DOHH2 (cell line): ENCODE measurements at regions not wholly inside any gene's neighbourhood (a gene's known extent, or its start where the extent isn't known, plus 50 kb on each side); places are given as distances from the start of the nearest gene placed in this dataset.

Source experiments
- H3F3A ChIP-seq: fragments of 200-600 bp; sonication (generic), shearing (Covaris generic); 2 replicates; pipeline ENCODE4 v1.6.0; 2016; ENCODE audit warnings: antibody characterized with exemption, mild to moderate bottlenecking; ENCODE audit not compliant: control insufficient read depth, insufficient read depth
- H3K27ac ChIP-seq: fragments of 200-600 bp; sonication (generic); 2 replicates; pipeline ENCODE4 v1.5.1; 2014; ENCODE audit warnings: low read depth, mild to moderate bottlenecking, low read length, moderate library complexity
- H3K27me3 ChIP-seq: fragments of 200-600 bp; sonication (generic); 2 replicates; pipeline ENCODE4 v1.6.1; 2014; ENCODE audit warnings: mild to moderate bottlenecking, low read length, mixed read lengths; ENCODE audit not compliant: control insufficient read depth
- H3K36me3 ChIP-seq: fragments of 200-600 bp; sonication (generic); 2 replicates; pipeline ENCODE4 v1.6.1; 2014; ENCODE audit warnings: mild to moderate bottlenecking, low read length, moderate library complexity, mixed read lengths; ENCODE audit not compliant: control insufficient read depth
- H3K4me1 ChIP-seq: fragments of 200-600 bp; sonication (generic); 2 replicates; pipeline ENCODE4 v1.6.1; 2014; ENCODE audit warnings: mild to moderate bottlenecking, low read length, mixed read lengths; ENCODE audit not compliant: control insufficient read depth
- H3K4me2 ChIP-seq: fragments of 200-600 bp; sonication (generic); 2 replicates; pipeline ENCODE4 v1.6.0; 2014; ENCODE audit warnings: mild to moderate bottlenecking, low read length, moderate library complexity
- H3K4me3 ChIP-seq: fragments of 200-600 bp; sonication (generic); 2 replicates; pipeline ENCODE4 v1.5.1; 2014; ENCODE audit warnings: mild to moderate bottlenecking, low read length, mixed read lengths
- H3K79me2 ChIP-seq: fragments of 200-600 bp; sonication (generic); 2 replicates; pipeline ENCODE4 v1.6.1; 2014; ENCODE audit warnings: mild to moderate bottlenecking, low read length, mixed read lengths; ENCODE audit not compliant: control insufficient read depth
- H3K9me2 ChIP-seq: fragments of 200-600 bp; sonication (generic); replicated peaks from 2 replicates; pipeline ENCODE4 v1.6.1; 2014; ENCODE audit warnings: mild to moderate bottlenecking, low read length, mixed read lengths; ENCODE audit not compliant: control insufficient read depth
- H3K9me3 ChIP-seq: fragments of 200-600 bp; sonication (generic); 2 replicates; pipeline ENCODE4 v1.6.1; 2014; ENCODE audit warnings: antibody characterized with exemption, low read length, mixed read lengths; ENCODE audit not compliant: control insufficient read depth, insufficient read depth
- H4K20me1 ChIP-seq: fragments of 200-600 bp; sonication (generic); 2 replicates; pipeline ENCODE4 v1.6.0; 2014; ENCODE audit warnings: low read depth, mild to moderate bottlenecking, antibody characterized with exemption, low read length, moderate library complexity; ENCODE audit not compliant: control insufficient read depth, insufficient read depth
- CTCF ChIP-seq: fragments of 200-600 bp; sonication (generic); IDR thresholded peaks from one replicate; pipeline ENCODE4 v1.5.1; 2014; ENCODE audit warnings: antibody characterized with exemption, mild to moderate bottlenecking, low read depth, low read length; ENCODE audit not compliant: poor library complexity, severe bottlenecking
- EZH2phosphoT487 ChIP-seq: fragments of 200-600 bp; sonication (generic); IDR thresholded peaks from 2 replicates; pipeline ENCODE4 v1.6.1; 2017; ENCODE audit warnings: borderline replicate concordance, mild to moderate bottlenecking, antibody characterized with exemption, low read length, moderate library complexity, mixed read lengths

DNA sequence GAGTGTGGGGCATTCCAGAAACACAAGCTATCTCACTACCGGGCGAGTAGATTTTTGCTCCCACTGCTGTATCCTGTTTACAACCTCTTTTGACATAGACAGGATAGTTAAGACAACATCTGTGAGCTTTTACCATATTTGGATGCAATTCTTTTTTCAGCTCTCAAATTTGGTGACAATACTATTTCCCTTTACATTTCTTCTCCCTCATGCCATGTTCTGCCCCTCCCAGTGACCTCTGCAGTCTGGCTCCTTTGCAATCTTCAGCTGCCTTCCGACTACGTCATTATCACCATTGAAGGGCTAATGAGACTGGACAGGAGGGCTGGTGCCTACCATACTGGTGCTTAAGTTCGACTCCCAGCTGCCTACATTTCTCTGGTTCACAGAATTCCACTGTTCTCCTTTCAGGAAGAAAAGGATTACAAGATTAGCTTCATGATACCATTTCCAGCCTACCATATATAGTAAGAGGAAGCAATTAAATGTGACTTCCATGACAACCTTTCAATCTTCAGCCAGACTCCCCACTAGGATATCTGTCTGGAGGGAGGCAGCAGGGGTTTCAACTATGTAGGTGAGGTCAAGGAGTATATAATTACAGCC, 251.6 kb downstream of the PHLDA1 start:
- H3F3A ChIP-seq, result no peaks in the 10 kb centered on the region
- H4K20me1 ChIP-seq, result no peaks in the 10 kb centered on the region
- H3K9me3 ChIP-seq, result no peaks in the 10 kb centered on the region
- no peaks in the 10 kb centered on the region for H3K36me3 ChIP-seq
- H3K79me2 ChIP-seq, result no peaks in the 10 kb centered on the region
- TF ChIP-seq EZH2phosphoT487, result no peak
- TF ChIP-seq CTCF, result no peak
- no peak overlapping the region for H3K4me3 ChIP-seq
- no peaks in the 10 kb centered on the region for H3K9me2 ChIP-seq
- H3K4me2 ChIP-seq, result no peak overlapping the region
- no peaks in the 10 kb centered on the region for H3K4me1 ChIP-seq
- H3K27me3 ChIP-seq, result no peaks in the 10 kb centered on the region
- no peak overlapping the region for H3K27ac ChIP-seq

- Histone ChIP-seq H3F3A (no peaks in the 10 kb centered on the region), H4K20me1 (no peaks in the 10 kb centered on the region), H3K4me1 (peaks cover 12% of the 10 kb centered on the region), H3K27ac (no peak overlapping the region), H3K4me3 (no peak overlapping the region), H3K9me3 (no peaks in the 10 kb centered on the region), H3K27me3 (no peaks in the 10 kb centered on the region), H3K79me2 (no peaks in the 10 kb centered on the region), H3K36me3 (no peaks in the 10 kb centered on the region), H3K4me2 (peak overlapping the region; percentile 35), H3K9me2 (no peaks in the 10 kb centered on the region)
- no peak for TF ChIP-seq EZH2phosphoT487
- TF ChIP-seq CTCF, result no peak
Observed at GRCh38 chr12:75774261-75775052, 257.1 kb downstream of the PHLDA1 start.

DNA sequence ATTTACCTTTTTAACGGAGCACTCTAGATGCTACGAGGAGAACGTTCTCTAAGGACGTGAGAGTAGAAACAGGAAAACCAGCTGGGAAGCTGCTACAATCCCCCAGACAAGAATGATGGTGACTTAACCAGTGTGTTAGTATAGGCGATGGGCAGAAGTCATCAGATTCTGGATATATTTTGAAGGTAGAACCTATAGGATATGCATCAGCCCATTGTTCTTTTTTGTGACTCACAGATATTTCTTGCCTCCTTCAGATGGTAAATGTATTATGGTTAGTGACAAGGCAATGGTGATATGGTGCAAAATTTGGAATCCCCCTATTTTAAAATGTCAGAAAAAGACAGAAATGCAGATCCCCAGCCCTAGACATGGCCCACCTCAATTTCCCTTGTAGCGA, 258.2 kb downstream of the PHLDA1 start:
- no peaks in the 10 kb centered on the region for H3K9me3 ChIP-seq
- H3K4me2 ChIP-seq, result no peak overlapping the region
- H3K4me1 ChIP-seq, result peaks cover 12% of the 10 kb centered on the region
- H3K79me2 ChIP-seq, result no peaks in the 10 kb centered on the region
- TF ChIP-seq EZH2phosphoT487 (no peak), CTCF (no peak)
- no peaks in the 10 kb centered on the region for H3K27me3 ChIP-seq
- H3K4me3 ChIP-seq, result no peak overlapping the region
- H3K36me3 ChIP-seq, result no peaks in the 10 kb centered on the region
- H3K9me2 ChIP-seq, result no peaks in the 10 kb centered on the region
- no peaks in the 10 kb centered on the region for H4K20me1 ChIP-seq
- no peaks in the 10 kb centered on the region for H3F3A ChIP-seq
- no peak overlapping the region for H3K27ac ChIP-seq
